GM12878 (cell line): ENCODE measurements at regions not wholly inside any gene's neighbourhood (a gene's known extent, or its start where the extent isn't known, plus 50 kb on each side); places are given as distances from the start of the nearest gene placed in this dataset.

Source experiments
- ATAC-seq: fragments of 200-7000 bp; cut with Tn5 transposase; 3 replicates; pipeline ENCODE4 v1.9.1; 2020; ENCODE audit warnings: mild to moderate bottlenecking, moderate library complexity
- BruUV-seq: library from RNA; stranded (reverse); fragments of 400-500 nt; replicated peaks from 2 replicates; lab custom pipeline; 2021; lab: Mats Ljungman, UMichigan
- CTCF ChIA-PET: fragments of 300-600 bp; sonication (Branson Sonifier 250); formaldehyde crosslinking; extraction: SDS; loops from one replicate; lab custom pipeline; 2021; ENCODE audit warnings: inconsistent platforms; lab: Yijun Ruan, JAX
- POLR2A ChIA-PET: fragments of 350-600 bp; formaldehyde crosslinking; extraction: SDS; loops from one replicate; lab custom pipeline; 2021; ENCODE audit warnings: inconsistent platforms; lab: Charles Lee
- RAD21 ChIA-PET: fragments of 300-600 bp; sonication (Branson Sonifier 250); formaldehyde crosslinking; loops from one replicate; lab custom pipeline; 2023; ENCODE audit warnings: antibody characterized with exemption; ENCODE audit not compliant: unreplicated experiment; lab: Charles Lee
- SMC1A ChIA-PET: fragments of 300-600 bp; sonication (Branson Sonifier 250); formaldehyde crosslinking; loops from one replicate; lab custom pipeline; 2023; ENCODE audit not compliant: unreplicated experiment, uncharacterized antibody; lab: Charles Lee
- DNase-seq: peaks from one replicate; pipeline ENCODE4 v3.0.0-alpha.2; 2011; ENCODE audit warnings: low read depth, low spot score
- FAIRE-seq: peaks from 3 replicates; lab custom pipeline; 2011; peaks lifted over from hg19 to GRCh38; lab: Jason Lieb, UNC
- H2AFZ ChIP-seq: 2 replicates; pipeline ENCODE4 v1.6.0; 2011; ENCODE audit warnings: low read depth, low read length, control low read depth; ENCODE audit not compliant: control insufficient read depth
- H3K27ac ChIP-seq: 2 replicates; pipeline ENCODE4 v1.5.1; 2011; ENCODE audit warnings: control low read depth; ENCODE audit not compliant: control insufficient read depth, insufficient read depth
- H3K27me3 ChIP-seq, 2 experiments: replicated peaks in 1 of 2; 2 replicates each; pipeline versions ENCODE4 v1.6.0 to v1.6.1; 2011; ENCODE audit warnings: low read length in 1 of 2; ENCODE audit not compliant: control insufficient read depth in 2 of 2, insufficient read depth in 2 of 2
- H3K36me3 ChIP-seq, 2 experiments: 2 replicates each; pipeline ENCODE4 v1.5.1; 2011; ENCODE audit warnings: low read length in 1 of 2; ENCODE audit not compliant: control insufficient read depth in 2 of 2, insufficient read depth in 2 of 2
- H3K4me1 ChIP-seq: 2 replicates; pipeline ENCODE4 v1.6.1; 2011; ENCODE audit warnings: mild to moderate bottlenecking, low read length, moderate library complexity, mixed read lengths; ENCODE audit not compliant: control insufficient read depth, insufficient read depth
- H3K4me2 ChIP-seq: 2 replicates; pipeline ENCODE4 v1.6.0; 2011; ENCODE audit warnings: control low read depth; ENCODE audit not compliant: control insufficient read depth, insufficient read depth
- H3K4me3 ChIP-seq: fragments of 200-600 bp; sonication (generic); 2 replicates; pipeline ENCODE4 v1.5.1; 2016
- H3K79me2 ChIP-seq: 2 replicates; pipeline ENCODE4 v1.6.0; 2011; ENCODE audit warnings: low read length; ENCODE audit not compliant: control insufficient read depth, insufficient read depth
- H3K9ac ChIP-seq: 2 replicates; pipeline ENCODE4 v1.8.0; 2011; ENCODE audit warnings: low read length, control low read depth, mixed read lengths; ENCODE audit not compliant: control insufficient read depth, insufficient read depth
- H3K9me3 ChIP-seq: replicated peaks from 3 replicates; pipeline ENCODE4 v1.5.1; 2011; ENCODE audit warnings: mild to moderate bottlenecking, low read length; ENCODE audit not compliant: control insufficient read depth, insufficient read depth
- H4K20me1 ChIP-seq: 2 replicates; pipeline ENCODE4 v1.6.0; 2011; ENCODE audit not compliant: control insufficient read depth, insufficient read depth
- KAT2A ChIP-seq: conservative IDR thresholded peaks from 2 replicates; pipeline ENCODE4 v1.6.1; 2011; ENCODE audit warnings: low read depth, low read length; ENCODE audit not compliant: control insufficient read depth
- NFYB ChIP-seq: IDR thresholded peaks from 2 replicates; pipeline ENCODE4 v1.6.1; 2011; ENCODE audit warnings: low read depth, mild to moderate bottlenecking, low read length, improper control_type of control experiment, moderate library complexity; ENCODE audit not compliant: insufficient read depth
- RELA ChIP-seq: fragments of 450-650 bp; IDR thresholded peaks from 2 replicates; pipeline ENCODE4 v1.8.0; 2014; ENCODE audit warnings: borderline replicate concordance; ENCODE audit not compliant: partially characterized antibody
- WGBS: methylation state at CpG from one replicate; pipeline ENCODE4 v1.1.6; 2016; ENCODE audit warnings: low lambda C conversion rate; ENCODE audit not compliant: insufficient replicate concordance, insufficient coverage; ENCODE audit errors: missing lambda C conversion rate; 5-methylcytosine and 5-hydroxymethylcytosine counted together
- in situ Hi-C: fragments of 300-500 bp; cut with MboI; formaldehyde crosslinking; loops from 9 replicates; pipeline ENCODE4 v1.14.3; 2018; ENCODE audit warnings: mixed read lengths
- intact Hi-C: fragments of 100-400 bp; cut with micrococcal nuclease; formaldehyde crosslinking; loops from one replicate; pipeline ENCODE4 v1.14.2; 2022; ENCODE audit not compliant: unreplicated experiment
- TF ChIP-seq, protein P1 (sequence below): fragments of 450-650 bp; IDR thresholded peaks from 2 replicates; pipeline ENCODE4 v1.6.1; 2018; ENCODE audit warnings: borderline replicate concordance, mild to moderate bottlenecking; ENCODE audit not compliant: partially characterized antibody
- TF ChIP-seq, protein P2 (sequence below): fragments of 150-350 bp; IDR thresholded peaks from 2 replicates; pipeline ENCODE4 v1.6.1; 2016; ENCODE audit warnings: low read depth, low read length

DNA sequence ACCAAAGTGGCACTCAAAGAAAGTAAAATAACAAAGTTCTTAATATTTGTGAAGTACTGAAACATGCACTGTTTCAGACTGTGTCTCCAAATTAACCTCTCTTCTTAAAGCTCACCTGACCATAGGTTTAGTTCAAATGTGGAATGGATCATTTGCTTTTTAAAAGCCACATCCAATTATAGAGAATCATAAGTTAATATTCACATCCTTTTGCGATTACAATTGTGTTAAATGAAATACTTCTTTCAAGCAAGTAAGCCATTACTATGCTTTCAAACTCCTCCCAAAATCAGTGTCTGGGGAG, 95.3 kb upstream of the PTPN13 start:
- Histone ChIP-seq H3K9ac (no peak overlapping the region), H2AFZ (no peak overlapping the region), H4K20me1 (no peaks in the 10 kb centered on the region), H3K4me2 (no peak overlapping the region), H3K27me3 (no peaks in the 10 kb centered on the region), H3K4me3 (no peak overlapping the region), H3K27ac (no peak overlapping the region), H3K4me1 (no peaks in the 10 kb centered on the region), H3K36me3 (no peaks in the 10 kb centered on the region), H3K9me3 (no peaks in the 10 kb centered on the region), H3K79me2 (no peaks in the 10 kb centered on the region)
- ChIA-PET SMC1A (interaction anchor here (0.5 to 9.1 kb wide), 79 partner anchors 9 to 741 kb away, joined by 3 to 190 read pairs (median 6); partner anchors contain the start of genes C4orf36, PTPN13 and SLC10A6), RAD21 (interaction anchor here (0.6 to 8.5 kb wide), 56 partner anchors 12 to 737 kb away, joined by 3 to 177 read pairs (median 5); partner anchors contain the start of genes C4orf36 and PTPN13), CTCF (interaction anchor here (0.6 to 9.4 kb wide), 86 partner anchors 9 to 739 kb away, joined by 3 to 307 read pairs (median 6); partner anchors contain the start of genes C4orf36, PTPN13 and SLC10A6), POLR2A (interaction anchor here (0.5 to 3.1 kb wide), 9 partner anchors 23 to 406 kb away, joined by 3 to 14 read pairs (median 5); partner anchors contain the start of genes C4orf36 and PTPN13)
- intact Hi-C loops, result loop anchor here (2.0 to 10.0 kb wide), 8 partner anchors 22 to 738 kb away; partner anchors contain the start of gene PTPN13
- ATAC-seq, result no peak
- TF ChIP-seq RELA, result no peak
- TF ChIP-seq, protein P1, sequence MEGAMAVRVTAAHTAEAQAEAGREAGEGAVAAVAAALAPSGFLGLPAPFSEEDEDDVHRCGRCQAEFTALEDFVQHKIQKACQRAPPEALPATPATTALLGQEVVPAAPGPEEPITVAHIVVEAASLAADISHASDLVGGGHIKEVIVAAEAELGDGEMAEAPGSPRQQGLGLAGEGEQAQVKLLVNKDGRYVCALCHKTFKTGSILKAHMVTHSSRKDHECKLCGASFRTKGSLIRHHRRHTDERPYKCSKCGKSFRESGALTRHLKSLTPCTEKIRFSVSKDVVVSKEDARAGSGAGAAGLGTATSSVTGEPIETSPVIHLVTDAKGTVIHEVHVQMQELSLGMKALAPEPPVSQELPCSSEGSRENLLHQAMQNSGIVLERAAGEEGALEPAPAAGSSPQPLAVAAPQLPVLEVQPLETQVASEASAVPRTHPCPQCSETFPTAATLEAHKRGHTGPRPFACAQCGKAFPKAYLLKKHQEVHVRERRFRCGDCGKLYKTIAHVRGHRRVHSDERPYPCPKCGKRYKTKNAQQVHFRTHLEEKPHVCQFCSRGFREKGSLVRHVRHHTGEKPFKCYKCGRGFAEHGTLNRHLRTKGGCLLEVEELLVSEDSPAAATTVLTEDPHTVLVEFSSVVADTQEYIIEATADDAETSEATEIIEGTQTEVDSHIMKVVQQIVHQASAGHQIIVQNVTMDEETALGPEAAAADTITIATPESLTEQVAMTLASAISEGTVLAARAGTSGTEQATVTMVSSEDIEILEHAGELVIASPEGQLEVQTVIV, result no peak
- BruUV-seq, result no TSS peak
- in situ Hi-C loops, result loop anchor here (5.0 to 10.0 kb wide), 2 partner anchors 398 to 736 kb away; no protein-coding TSS in a partner anchor
- no peak for FAIRE-seq
- WGBS, result 0% methylated on average over 1 of the region's 1 CpG
- no peak for DNase-seq

DNA sequence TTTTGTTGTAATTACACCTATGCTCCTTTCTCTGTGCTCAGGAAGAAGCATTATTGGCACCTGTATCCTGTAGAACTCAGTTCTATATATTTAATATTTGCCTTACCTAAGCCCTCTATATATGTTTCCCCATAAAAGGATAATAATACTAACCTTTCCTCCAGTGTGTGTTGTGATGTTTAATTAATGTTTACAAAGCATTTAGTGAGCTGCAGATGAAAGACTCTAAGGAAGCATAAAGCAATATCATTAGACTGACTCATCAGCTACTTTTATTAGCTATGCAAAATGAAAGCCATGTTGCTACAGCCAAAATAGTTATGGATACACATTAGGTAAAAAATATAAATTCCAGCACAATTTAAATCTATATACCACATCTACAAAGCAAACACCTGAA, 93.6 kb upstream of the PTPN13 start:
- ATAC-seq, result no peak
- H3K79me2 ChIP-seq, result no peaks in the 10 kb centered on the region
- in situ Hi-C loops (no loop called here), intact Hi-C loops (no loop called here)
- no peaks in the 10 kb centered on the region for H3K9me3 ChIP-seq
- no peak overlapping the region for H3K9ac ChIP-seq
- H3K27me3 ChIP-seq, result no peaks in the 10 kb centered on the region
- BruUV-seq, result no TSS peak
- DNase-seq, result no peak
- FAIRE-seq, result no peak
- ChIA-PET RAD21 (interaction anchor here (0.7 to 8.5 kb wide), 32 partner anchors 9 to 592 kb away, joined by 3 to 177 read pairs (median 12); partner anchors contain the start of genes C4orf36, PTPN13 and SLC10A6), CTCF (interaction anchor here (1.0 to 9.4 kb wide), 25 partner anchors 7 to 735 kb away, joined by 3 to 307 read pairs (median 14); partner anchors contain the start of genes C4orf36 and PTPN13), POLR2A (interaction anchor here (0.6 to 3.1 kb wide), 4 partner anchors 49 to 141 kb away, joined by 3 to 14 read pairs (median 4); partner anchors contain the start of gene PTPN13), SMC1A (interaction anchor here (0.7 to 9.1 kb wide), 43 partner anchors 8 to 734 kb away, joined by 3 to 190 read pairs (median 7); partner anchors contain the start of genes C4orf36 and PTPN13)
- no peak overlapping the region for H3K27ac ChIP-seq
- H3K4me1 ChIP-seq, result no peaks in the 10 kb centered on the region
- H2AFZ ChIP-seq, result no peak overlapping the region
- no peaks in the 10 kb centered on the region for H3K36me3 ChIP-seq
- no peaks in the 10 kb centered on the region for H4K20me1 ChIP-seq
- no peak overlapping the region for H3K4me2 ChIP-seq
- no peak overlapping the region for H3K4me3 ChIP-seq
- TF ChIP-seq KAT2A, result no peak
- no peak for TF ChIP-seq NFYB
- TF ChIP-seq, protein P2, sequence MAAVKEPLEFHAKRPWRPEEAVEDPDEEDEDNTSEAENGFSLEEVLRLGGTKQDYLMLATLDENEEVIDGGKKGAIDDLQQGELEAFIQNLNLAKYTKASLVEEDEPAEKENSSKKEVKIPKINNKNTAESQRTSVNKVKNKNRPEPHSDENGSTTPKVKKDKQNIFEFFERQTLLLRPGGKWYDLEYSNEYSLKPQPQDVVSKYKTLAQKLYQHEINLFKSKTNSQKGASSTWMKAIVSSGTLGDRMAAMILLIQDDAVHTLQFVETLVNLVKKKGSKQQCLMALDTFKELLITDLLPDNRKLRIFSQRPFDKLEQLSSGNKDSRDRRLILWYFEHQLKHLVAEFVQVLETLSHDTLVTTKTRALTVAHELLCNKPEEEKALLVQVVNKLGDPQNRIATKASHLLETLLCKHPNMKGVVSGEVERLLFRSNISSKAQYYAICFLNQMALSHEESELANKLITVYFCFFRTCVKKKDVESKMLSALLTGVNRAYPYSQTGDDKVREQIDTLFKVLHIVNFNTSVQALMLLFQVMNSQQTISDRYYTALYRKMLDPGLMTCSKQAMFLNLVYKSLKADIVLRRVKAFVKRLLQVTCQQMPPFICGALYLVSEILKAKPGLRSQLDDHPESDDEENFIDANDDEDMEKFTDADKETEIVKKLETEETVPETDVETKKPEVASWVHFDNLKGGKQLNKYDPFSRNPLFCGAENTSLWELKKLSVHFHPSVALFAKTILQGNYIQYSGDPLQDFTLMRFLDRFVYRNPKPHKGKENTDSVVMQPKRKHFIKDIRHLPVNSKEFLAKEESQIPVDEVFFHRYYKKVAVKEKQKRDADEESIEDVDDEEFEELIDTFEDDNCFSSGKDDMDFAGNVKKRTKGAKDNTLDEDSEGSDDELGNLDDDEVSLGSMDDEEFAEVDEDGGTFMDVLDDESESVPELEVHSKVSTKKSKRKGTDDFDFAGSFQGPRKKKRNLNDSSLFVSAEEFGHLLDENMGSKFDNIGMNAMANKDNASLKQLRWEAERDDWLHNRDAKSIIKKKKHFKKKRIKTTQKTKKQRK, result no peak
